ENCODE measurements at regions not wholly inside any gene's neighbourhood (a gene's known extent, or its start where the extent isn't known, plus 50 kb on each side); places are given as distances from the start of the nearest gene placed in this dataset.

GRCh38 chr4:98203332-98204235, 57.6 kb upstream of the RAP1GDS1 start:
- TF ChIP-seq CTCF (IDR thresholded peaks at IDR 0.05) (no peak), POLR2A (IDR thresholded peaks at IDR 0.05) (no peak)
